Erythroblast (primary cell): ENCODE measurements at regions not wholly inside any gene's neighbourhood (a gene's known extent, or its start where the extent isn't known, plus 50 kb on each side); places are given as distances from the start of the nearest gene placed in this dataset.

Experiments used
- DNase-seq, 2 experiments: peaks; one replicate each; lab custom pipeline; 2025; lab: John Stamatoyannopoulos, UW
- GATA1 ChIP-seq: IDR thresholded peaks from 2 replicates; pipeline ENCODE4 v1.6.1; 2011; ENCODE audit warnings: low read depth, mild to moderate bottlenecking, control low read depth, low read length, moderate library complexity
- POLR2A ChIP-seq: IDR thresholded peaks from 2 replicates; pipeline ENCODE4 v1.6.1; 2011; ENCODE audit warnings: mild to moderate bottlenecking, low read length

DNA sequence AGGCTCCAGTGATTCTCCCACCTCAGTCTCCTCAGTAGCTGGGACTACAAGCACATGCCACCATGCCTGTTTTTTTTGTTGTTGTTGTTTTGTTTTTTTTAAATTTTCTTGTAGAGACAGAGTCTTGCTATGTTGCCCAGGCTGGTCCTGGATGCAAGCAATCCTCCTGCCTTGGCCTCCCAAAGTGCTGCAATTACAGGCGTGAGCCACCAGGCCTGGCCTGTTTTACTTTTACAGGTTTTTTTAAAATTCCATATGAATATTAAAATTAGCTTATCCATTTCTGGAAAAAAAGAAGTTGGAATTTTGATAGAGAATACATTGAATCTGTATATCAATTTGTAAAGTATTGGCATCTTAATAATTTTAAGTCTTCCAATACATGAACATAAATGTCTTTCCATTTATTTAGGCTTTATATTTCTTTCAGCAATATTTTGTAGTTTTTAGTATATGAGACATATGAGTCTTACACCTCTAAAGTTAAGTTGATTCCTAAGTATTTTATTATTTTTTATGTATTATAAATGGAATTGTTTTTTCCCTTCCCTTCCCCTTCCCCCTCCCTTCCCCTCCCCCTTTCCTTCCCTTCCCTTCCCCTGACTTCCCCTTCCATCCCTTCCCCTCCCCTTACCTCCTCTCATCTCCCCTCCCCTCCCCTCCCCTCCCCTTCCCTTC is 323.5 kb upstream of the SALL1 start:
- no peak for DNase-seq
- no peak for TF ChIP-seq POLR2A
- TF ChIP-seq GATA1 = no peak

DNA sequence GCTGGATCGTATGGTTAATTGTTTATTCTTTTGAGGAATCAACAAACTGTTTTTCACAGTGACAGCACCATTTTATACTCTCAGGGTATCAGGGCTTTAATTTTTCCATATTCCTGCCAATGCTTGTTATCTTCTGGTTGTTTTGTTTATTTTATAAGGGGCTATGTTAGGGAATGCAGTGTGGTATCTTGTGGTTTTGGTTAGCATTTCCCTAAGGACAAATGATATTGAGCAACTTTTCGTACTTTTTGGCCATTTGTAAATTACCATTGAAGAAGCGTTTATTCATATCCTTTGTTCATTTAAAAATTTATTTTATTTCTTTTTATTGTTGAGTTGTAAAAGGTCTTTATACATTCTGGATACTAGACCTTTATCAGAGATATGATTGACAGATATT is 322.0 kb upstream of the SALL1 start:
- DNase-seq = no peak
- TF ChIP-seq GATA1 = no peak
- TF ChIP-seq POLR2A = no peak

DNA sequence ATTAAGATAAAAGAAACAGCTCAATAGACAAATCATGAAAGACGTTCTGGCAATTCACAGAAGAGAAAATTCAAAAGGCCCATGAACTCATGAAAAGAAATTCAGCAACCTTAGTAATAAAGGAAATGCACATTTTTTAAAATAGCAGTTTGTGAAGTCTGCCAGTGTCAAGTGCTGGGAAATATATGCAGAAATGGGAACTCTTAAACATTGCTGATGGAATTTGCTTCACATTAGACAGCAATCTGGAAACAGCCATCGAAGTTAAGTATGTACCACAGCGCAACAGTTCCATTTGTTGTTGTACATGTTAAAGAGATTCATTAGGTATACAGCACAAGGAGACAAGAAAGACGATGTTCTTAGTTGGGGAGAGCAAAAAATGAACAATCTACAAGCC is 319.4 kb upstream of the SALL1 start:
- DNase-seq = no peak
- no peak for TF ChIP-seq GATA1

DNA sequence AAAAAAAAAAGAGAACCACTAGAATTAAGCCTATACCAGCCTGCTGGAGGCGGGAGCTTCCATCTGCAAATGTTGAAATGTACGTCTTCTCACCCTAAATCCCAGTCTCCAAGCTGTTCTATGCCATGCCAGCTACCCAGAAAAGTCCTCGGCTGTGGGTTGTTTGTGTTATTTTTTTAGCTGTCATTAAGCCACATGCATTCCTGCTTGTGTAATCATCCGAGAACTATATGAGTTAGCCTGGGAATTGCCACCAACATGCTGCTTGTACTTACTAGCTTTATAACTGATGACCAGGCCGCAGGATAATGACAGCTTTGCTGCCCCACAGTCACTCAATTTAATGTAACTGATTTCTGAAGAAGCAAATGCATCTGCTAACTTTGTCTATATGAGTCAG is 313.9 kb upstream of the SALL1 start:
- TF ChIP-seq GATA1 (no peak), POLR2A (no peak)
- no peak for DNase-seq

DNA sequence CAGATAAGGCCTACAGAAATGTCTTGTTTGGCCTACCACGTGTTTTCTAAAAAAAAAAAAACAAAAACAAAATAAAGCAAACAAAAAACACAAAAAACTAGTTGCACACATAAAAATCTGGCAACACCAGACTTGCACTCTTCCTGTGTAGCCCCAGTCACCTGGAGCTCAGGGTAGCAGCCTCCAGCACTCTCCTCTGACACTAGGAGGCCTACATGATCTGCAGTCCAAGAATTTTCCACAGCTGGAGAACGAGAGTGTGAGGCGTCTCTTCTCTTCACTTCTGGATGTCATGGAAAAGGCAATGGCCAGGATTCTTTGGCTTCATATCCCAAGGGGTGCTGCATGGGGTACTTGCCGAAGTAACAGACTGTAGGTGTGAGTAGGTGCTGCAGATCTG is 310.2 kb upstream of the SALL1 start:
- DNase-seq = no peak
- no peak for TF ChIP-seq POLR2A
- no peak for TF ChIP-seq GATA1

DNA sequence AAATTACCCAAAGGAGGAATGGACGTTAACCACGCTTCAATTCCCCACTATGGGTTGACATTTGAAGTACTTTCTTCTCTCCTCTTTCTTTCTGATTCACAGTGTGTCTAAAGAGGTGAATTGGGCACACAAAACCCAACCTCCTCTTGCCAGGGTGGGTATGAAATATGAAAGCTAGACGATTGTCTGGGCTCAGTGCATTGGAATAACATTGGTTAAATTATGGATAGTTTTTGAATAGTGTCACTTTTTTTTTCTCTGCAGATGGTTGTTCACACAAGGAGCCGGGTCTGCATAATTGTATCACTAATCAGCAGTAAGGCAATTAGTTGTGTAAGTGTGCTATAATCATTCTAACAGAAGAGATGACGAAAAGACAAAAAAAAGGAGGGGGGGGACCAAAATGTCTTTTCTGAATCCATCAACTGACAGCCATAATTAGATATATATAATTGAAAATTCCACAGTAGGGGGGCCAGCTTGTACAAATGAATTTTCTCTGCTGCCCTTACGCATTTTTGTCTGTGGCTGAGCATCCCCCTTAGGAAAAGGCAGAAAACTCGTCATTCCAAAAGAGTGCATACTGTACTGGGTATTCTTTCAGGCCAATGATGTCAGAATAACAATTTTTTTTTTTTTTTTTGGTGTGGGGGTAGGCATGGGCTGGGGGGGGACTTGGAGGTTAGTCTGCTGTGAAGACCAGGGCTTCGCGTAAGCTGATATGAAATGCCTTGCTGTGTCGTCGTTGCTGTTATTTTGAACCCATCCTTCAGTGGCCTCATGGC is 307.5 kb upstream of the SALL1 start:
- TF ChIP-seq POLR2A (no peak), GATA1 (no peak)
- no peak for DNase-seq

DNA sequence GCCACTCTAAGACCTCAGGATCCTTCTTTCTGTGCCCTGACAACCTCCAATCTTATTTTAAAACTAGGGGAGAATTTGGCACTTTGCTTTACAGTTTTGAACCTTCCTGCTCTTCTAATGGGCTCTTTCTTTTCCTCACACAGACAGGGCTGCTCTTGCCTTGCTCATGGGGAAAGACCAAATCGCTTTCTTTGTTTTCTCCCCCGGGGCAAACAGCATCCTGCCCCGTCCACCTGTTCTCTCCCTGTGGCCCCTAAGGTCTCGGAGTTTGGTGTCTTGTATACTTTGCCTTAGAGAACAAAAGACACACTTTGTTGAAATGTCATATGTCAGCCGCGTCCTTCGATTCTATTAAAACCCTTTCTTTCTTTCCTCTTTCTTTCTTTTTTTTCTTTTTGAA is 306.7 kb upstream of the SALL1 start:
- TF ChIP-seq GATA1 (no peak), POLR2A (no peak)
- no peak for DNase-seq

DNA sequence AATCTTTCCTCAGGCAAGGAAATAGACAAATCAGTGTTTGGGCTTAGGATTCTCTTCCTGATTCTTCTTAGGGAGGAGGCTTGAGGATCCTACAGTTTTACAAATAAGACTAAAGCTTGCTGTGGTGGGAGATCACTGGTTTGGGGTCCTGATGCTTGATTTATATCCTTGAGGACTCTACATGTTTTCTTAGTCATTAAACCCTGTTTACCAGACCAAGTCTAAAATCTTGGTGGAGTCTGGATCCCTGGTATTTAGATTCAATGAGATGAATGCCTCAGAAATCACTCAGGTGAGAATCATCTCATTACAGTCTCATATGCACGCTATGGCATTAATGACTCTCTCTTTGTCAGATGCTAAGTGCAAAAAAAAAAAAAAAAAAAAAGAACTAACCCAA is 304.3 kb upstream of the SALL1 start:
- TF ChIP-seq POLR2A (no peak), GATA1 (no peak)

DNA sequence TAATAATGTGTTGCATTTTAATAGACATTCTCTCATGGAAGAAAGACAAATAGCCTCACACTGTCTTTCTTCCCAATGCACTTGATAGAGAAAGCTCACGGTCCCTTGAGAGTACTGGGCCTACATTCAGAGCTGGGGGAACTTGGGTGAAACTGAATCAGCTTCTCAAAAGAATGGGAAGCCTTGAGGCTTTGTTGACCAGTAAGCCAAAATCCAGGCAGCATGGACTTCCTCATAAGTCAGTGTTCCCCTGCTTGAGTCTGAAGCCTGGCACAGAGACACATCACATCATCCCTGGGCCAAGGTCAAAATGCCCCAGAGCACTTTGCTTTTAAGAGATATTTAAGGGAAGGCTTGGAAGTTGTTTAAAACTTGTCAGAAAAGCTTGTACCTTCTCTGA is 302.2 kb upstream of the SALL1 start:
- no peak for TF ChIP-seq GATA1
- no peak for TF ChIP-seq POLR2A
- DNase-seq = no peak

More for the DNA sequence above, 304.3 kb upstream of the SALL1 start:
- no peak for DNase-seq

DNA sequence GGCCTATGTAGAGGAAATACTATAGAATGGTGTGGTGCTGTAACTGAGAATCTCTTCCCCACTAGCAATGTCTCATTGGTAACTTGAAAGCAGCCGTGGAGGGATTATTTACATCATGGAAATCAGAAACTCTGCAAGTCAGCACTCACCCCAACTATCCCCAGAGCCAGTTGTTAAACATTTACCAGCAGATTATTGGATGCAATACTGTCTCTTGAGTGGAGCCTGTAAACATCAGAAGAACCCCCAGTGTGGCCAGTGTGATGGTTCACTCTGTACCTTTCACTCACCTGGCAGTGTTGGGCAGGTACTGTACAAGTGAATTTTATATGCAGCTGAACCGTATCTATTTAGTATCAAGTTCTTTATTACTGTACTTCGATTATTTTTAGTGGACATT is 299.8 kb upstream of the SALL1 start:
- TF ChIP-seq POLR2A (no peak), GATA1 (no peak)
- DNase-seq = no peak

DNA sequence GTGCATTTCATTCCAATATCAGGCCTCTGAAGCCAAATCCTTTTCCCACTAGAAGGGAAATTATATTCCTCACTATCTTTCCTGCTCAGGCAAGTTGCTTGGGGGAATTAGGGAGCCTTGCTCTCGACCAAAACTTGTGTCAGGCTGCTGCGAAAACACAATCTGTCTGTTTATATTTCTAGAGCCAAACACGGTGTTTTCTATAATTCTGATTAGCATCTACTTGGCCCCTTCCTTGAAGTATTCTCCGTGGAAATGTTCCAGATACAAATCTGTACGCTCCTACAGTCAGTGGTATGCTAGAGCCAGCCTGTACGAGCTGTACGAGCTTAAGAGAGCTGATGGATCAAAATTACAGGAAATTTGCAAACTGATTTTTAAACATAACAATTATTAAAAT is 299.3 kb upstream of the SALL1 start:
- TF ChIP-seq GATA1 = no peak
- TF ChIP-seq POLR2A = no peak
- no peak for DNase-seq

DNA sequence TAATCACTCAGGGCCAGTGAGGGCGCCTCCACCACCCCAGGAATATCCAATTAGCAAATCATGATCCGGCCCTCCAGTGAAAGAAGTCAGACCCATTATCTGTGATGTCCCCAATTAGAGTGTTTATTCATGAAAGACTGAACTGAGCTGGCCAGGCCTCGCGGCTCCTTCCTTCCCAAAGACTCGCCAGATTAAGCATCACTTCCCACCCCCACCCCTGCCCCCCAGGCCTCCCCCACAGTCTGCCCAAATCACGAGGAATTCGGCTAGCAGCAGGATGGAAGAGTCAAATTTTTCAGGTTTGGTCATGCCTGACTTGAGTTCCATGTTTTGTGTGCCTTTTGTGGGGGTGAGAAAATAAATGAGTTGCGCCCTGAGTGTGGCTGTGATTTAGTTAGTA is 298.4 kb upstream of the SALL1 start:
- TF ChIP-seq POLR2A = no peak
- no peak for TF ChIP-seq GATA1
- no peak for DNase-seq

DNA sequence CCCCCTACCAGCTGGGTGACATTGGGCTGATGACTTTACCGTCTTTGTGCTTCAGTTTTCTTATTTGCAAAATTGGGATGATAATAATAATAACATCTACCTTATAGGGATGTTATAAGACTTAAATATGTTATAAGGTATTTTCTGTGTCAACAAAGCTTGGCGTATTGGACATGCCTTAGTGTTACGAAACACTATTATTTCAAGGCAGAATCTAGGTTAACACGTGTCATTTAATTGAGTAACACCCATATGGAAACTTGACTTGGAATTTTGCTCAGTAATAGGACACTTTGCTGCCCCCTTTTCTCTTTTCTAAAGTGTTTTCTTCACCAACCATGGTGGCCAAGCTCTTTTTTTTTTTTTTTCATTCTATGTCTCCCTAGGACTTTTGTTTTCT is 294.2 kb upstream of the SALL1 start:
- DNase-seq = no peak
- TF ChIP-seq GATA1 (no peak), POLR2A (no peak)

DNA sequence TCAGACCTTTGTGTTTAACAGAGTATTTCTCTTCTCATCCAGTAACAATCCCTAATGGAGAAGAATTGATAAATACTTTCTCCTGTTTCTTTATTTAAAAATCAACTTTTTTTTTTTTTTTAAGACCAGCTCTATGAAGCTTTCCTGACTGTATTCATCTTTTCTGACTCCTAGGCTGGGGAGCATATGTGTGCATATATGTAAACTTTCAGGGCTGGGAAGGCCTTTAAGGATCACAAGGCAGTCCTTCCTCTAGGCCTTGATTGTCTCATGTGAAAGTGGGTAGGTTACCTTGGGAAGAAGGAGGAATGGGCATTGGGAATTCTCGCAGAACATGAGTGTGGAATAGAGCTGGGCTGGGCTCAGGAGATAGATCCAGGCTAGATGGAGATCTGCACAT is 292.9 kb upstream of the SALL1 start:
- TF ChIP-seq POLR2A = no peak
- TF ChIP-seq GATA1 = no peak
- DNase-seq = no peak
